HepG2 (cell line): ENCODE measurements at regions not wholly inside any gene's neighbourhood (a gene's known extent, or its start where the extent isn't known, plus 50 kb on each side); places are given as distances from the start of the nearest gene placed in this dataset.

ENCODE experiments used
- ATAC-seq: fragments of 200-7000 bp; cut with Tn5 transposase; 3 replicates; pipeline ENCODE4 v1.9.1; 2020; ENCODE audit warnings: mild to moderate bottlenecking, moderate library complexity
- BruUV-seq: library from RNA; stranded (reverse); fragments of 400-500 nt; replicated peaks from 2 replicates; lab custom pipeline; 2021; lab: Mats Ljungman, UMichigan
- CTCF ChIA-PET: fragments of 300-600 bp; formaldehyde crosslinking; extraction: SDS; loops from one replicate; lab custom pipeline; 2021; ENCODE audit warnings: low total read pairs, inconsistent platforms, low intra/inter-chr PET ratio; lab: Yijun Ruan, JAX
- POLR2A ChIA-PET: fragments of 350-600 bp; sonication (Branson Sonifier 250); formaldehyde crosslinking; loops from one replicate; lab custom pipeline; 2020; ENCODE audit warnings: antibody characterized with exemption, inconsistent platforms; lab: Yijun Ruan, JAX
- DNase-seq: peaks from one replicate; pipeline ENCODE4 v3.0.0-alpha.2; 2015; ENCODE audit warnings: low spot score
- FAIRE-seq: peaks from 3 replicates; lab custom pipeline; 2011; peaks lifted over from hg19 to GRCh38; lab: Jason Lieb, UNC
- H2AFZ ChIP-seq: one replicate; pipeline ENCODE4 v1.6.1; 2011; ENCODE audit warnings: low read length, inconsistent platforms
- H3K27ac ChIP-seq: fragments of 300-600 bp; 3 replicates; pipeline ENCODE4 v1.8.0; 2011; ENCODE audit warnings: mixed run types, mild to moderate bottlenecking, mixed read lengths, low read length, inconsistent platforms; ENCODE audit not compliant: insufficient read depth; ENCODE audit errors: extremely low read length
- H3K27me3 ChIP-seq, 2 experiments: fragments of 200-600 bp in 1 of 2; 2 replicates in 1 of 2; 3 replicates in 1 of 2; pipeline versions ENCODE4 v1.6.0 to v1.8.0; 2011; ENCODE audit warnings: low read length in 2 of 2, mild to moderate bottlenecking in 2 of 2, moderate library complexity in 2 of 2, inconsistent platforms in 1 of 2; ENCODE audit not compliant: insufficient read depth in 2 of 2, control insufficient read depth in 1 of 2
- H3K36me3 ChIP-seq, 2 experiments: fragments of 200-600 bp in 1 of 2; replicated peaks in 1 of 2; 2 replicates in 1 of 2; 3 replicates in 1 of 2; pipeline versions ENCODE4 v1.5.1 to v1.8.0; 2011; ENCODE audit warnings: low read length in 2 of 2, inconsistent platforms in 1 of 2; ENCODE audit not compliant: insufficient read depth in 2 of 2, control insufficient read depth in 1 of 2
- H3K4me1 ChIP-seq: 2 replicates; pipeline ENCODE4 v1.5.1; 2012; ENCODE audit warnings: low read length, inconsistent platforms; ENCODE audit not compliant: insufficient read depth
- H3K4me2 ChIP-seq: 2 replicates; pipeline ENCODE4 v1.6.0; 2011; ENCODE audit warnings: low read depth, low read length, inconsistent platforms
- H3K4me3 ChIP-seq, 3 experiments: fragments of 200-600 bp in 1 of 3; sonication (generic), shearing (Covaris generic) in 1 of 3; replicated peaks in 1 of 3; 2 replicates each; pipeline ENCODE4 v1.5.1; 2011 to 2016; ENCODE audit warnings: low read length in 3 of 3, inconsistent platforms in 2 of 3, low read depth in 2 of 3, mild to moderate bottlenecking in 2 of 3, control low read depth in 1 of 3, mixed read lengths in 1 of 3; ENCODE audit not compliant: insufficient read depth in 1 of 3
- H3K79me2 ChIP-seq: one replicate; pipeline ENCODE4 v1.6.1; 2011; ENCODE audit warnings: low read length, inconsistent platforms; ENCODE audit not compliant: insufficient read depth
- H3K9ac ChIP-seq: 2 replicates; pipeline ENCODE4 v1.6.0; 2011; ENCODE audit warnings: mild to moderate bottlenecking, low read depth, low read length, inconsistent platforms; ENCODE audit not compliant: insufficient read depth
- H3K9me3 ChIP-seq: 2 replicates; pipeline ENCODE4 v1.5.1; 2012; ENCODE audit warnings: mild to moderate bottlenecking, low read length
- H4K20me1 ChIP-seq: 2 replicates; pipeline ENCODE4 v1.6.0; 2011; ENCODE audit warnings: inconsistent platforms, mild to moderate bottlenecking, low read length, moderate library complexity; ENCODE audit not compliant: insufficient read depth
- DNMT3B ChIP-seq: conservative IDR thresholded peaks from 2 replicates; pipeline ENCODE4 v1.6.1; 2016; ENCODE audit warnings: missing biosample characterization, control low read depth
- KDM3A ChIP-seq: IDR thresholded peaks from 2 replicates; pipeline ENCODE4 v1.6.1; 2018; ENCODE audit warnings: low read depth, missing compliant biosample characterization
- MEF2D ChIP-seq: sonication (generic); formaldehyde crosslinking; IDR thresholded peaks from 2 replicates; pipeline ENCODE4 v1.5.1; 2020; ENCODE audit warnings: mild to moderate bottlenecking, missing genetic modification reagents
- REST ChIP-seq, 2 experiments: IDR thresholded peaks; 2 replicates each; pipeline ENCODE4 v1.6.1; 2011 to 2012; ENCODE audit warnings: low read length in 2 of 2, borderline replicate concordance in 1 of 2, low read depth in 1 of 2, mild to moderate bottlenecking in 1 of 2, moderate library complexity in 1 of 2
- RFX3 ChIP-seq: IDR thresholded peaks from 2 replicates; pipeline ENCODE4 v1.6.1; 2016; ENCODE audit warnings: missing biosample characterization, missing genetic modification reagents
- RORA ChIP-seq: sonication (generic); formaldehyde crosslinking; IDR thresholded peaks from 2 replicates; pipeline ENCODE4 v1.5.0; 2020; ENCODE audit warnings: mild to moderate bottlenecking, missing genetic modification reagents, moderate library complexity
- TBP ChIP-seq: sonication (generic); formaldehyde crosslinking; IDR thresholded peaks from 2 replicates; pipeline ENCODE4 v1.5.0; 2020; ENCODE audit warnings: missing genetic modification reagents
- ZKSCAN1 ChIP-seq: fragments of 150-350 bp; IDR thresholded peaks from 2 replicates; pipeline ENCODE4 v1.6.1; 2014; ENCODE audit warnings: low read length
- ZNF232 ChIP-seq: sonication (generic); formaldehyde crosslinking; IDR thresholded peaks from 2 replicates; pipeline ENCODE4 v1.4.0; 2020; ENCODE audit warnings: missing genetic modification reagents, borderline replicate concordance
- ZNF740 ChIP-seq: sonication (generic); formaldehyde crosslinking; IDR thresholded peaks from 2 replicates; pipeline ENCODE4 v1.4.0; 2020; ENCODE audit warnings: missing genetic modification reagents
- WGBS: methylation state at CpG from one replicate; pipeline ENCODE4 v1.1.6; 2017; ENCODE audit warnings: low lambda C conversion rate; 5-methylcytosine and 5-hydroxymethylcytosine counted together
- in situ Hi-C: cut with HindIII; loops from 2 replicates; pipeline ENCODE4 v1.10.0; 2017; ENCODE audit warnings: low pct_unique_long_range_greater_than_20kb; ENCODE audit not compliant: extremely low pct_ligation_motif_present
- intact Hi-C: fragments of 100-400 bp; cut with micrococcal nuclease; formaldehyde crosslinking; loops from one replicate; pipeline ENCODE4 v1.10.0; 2022; ENCODE audit not compliant: unreplicated experiment

DNA sequence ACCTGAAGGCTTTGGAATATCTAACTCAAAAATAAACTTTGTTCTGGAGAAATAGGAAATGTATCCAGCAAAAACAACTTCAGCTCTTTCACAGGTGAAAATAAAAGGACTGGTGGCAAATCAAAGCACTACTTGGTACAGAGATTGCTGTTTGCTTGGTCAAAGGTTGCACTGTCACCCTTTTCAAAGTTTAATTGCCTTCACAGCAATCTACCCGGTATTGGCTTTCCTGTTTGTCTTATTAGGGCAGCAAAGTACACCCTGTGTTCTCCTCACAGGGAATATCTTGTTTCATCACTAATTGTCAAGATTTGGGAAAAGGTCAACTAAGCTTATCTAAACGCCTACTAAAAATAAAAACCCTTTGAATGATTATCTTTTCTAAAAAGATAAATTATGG lies 214.1 kb upstream of the ADCY2 start:
- H2AFZ ChIP-seq, result no peak overlapping the region
- H3K4me3 ChIP-seq, result no peak overlapping the region
- 0% methylated on average over 2 of the region's 2 CpGs for WGBS
- no peaks in the 10 kb centered on the region for H3K36me3 ChIP-seq
- H3K27me3 ChIP-seq, result no peaks in the 10 kb centered on the region
- in situ Hi-C loops, result no loop called here
- intact Hi-C loops, result no loop called here
- H3K9ac ChIP-seq, result no peak overlapping the region
- BruUV-seq, result no TSS peak
- ChIA-PET POLR2A (no interaction called here), CTCF (no interaction called here)
- H3K27ac ChIP-seq, result no peak overlapping the region
- TF ChIP-seq REST (IDR thresholded peaks at IDR 0.05; ENCODE audit: borderline replicate concordance in 1 of 2, low read depth in 1 of 2, low read length in 2 of 2), result no peak
- no peak for TF ChIP-seq MEF2D (CRISPR knock-in tag)
- TF ChIP-seq RORA, result no peak
- TF ChIP-seq ZNF232 (CRISPR knock-in tag), result no peak
- TF ChIP-seq ZNF740, result no peak
- TF ChIP-seq DNMT3B (CRISPR knock-in tag), result no peak
- TF ChIP-seq TBP (CRISPR knock-in tag), result no peak
- TF ChIP-seq RFX3 (CRISPR knock-in tag), result no peak
- no peak for TF ChIP-seq KDM3A (CRISPR knock-in tag)
- no peak for TF ChIP-seq ZKSCAN1
- ATAC-seq, result no peak
- H4K20me1 ChIP-seq, result no peaks in the 10 kb centered on the region
- H3K4me1 ChIP-seq, result no peaks in the 10 kb centered on the region
- no peaks in the 10 kb centered on the region for H3K9me3 ChIP-seq
- FAIRE-seq, result no peak
- H3K79me2 ChIP-seq, result no peaks in the 10 kb centered on the region
- no peak overlapping the region for H3K4me2 ChIP-seq
- no peak for DNase-seq
